ENCODE measurements at regions not wholly inside any gene's neighbourhood (a gene's known extent, or its start where the extent isn't known, plus 50 kb on each side); places are given as distances from the start of the nearest gene placed in this dataset.

- no CpG with 5 or more reads among the region's 1 CpG for WGBS
These were observed 236.5 kb upstream of the NPSR1 start for GRCh38 chr7:34421526-34421925.

GRCh38 chr7:34425194-34425593, 232.8 kb upstream of the NPSR1 start:
- Histone ChIP-seq H3K9me3 (ENCODE audit: control insufficient read depth, low read length) (no peaks in the 10 kb centered on the region), H4K91ac (ENCODE audit: low read length) (no peak overlapping the region), H2BK15ac (ENCODE audit: low read depth, poor library complexity, severe bottlenecking) (no peak overlapping the region), H3K4me2 (ENCODE audit: low read length, poor library complexity, severe bottlenecking) (no peak overlapping the region), H3K4me3 (ENCODE audit: insufficient read depth in 1 of 2, low read depth in 1 of 2, low read length in 2 of 2) (no peak overlapping the region), H2BK12ac (ENCODE audit: low read length in 2 of 2) (no peak overlapping the region), H3K23ac (ENCODE audit: low read length in 2 of 2) (no peak overlapping the region), H4K8ac (ENCODE audit: low read length) (no peak overlapping the region), H2BK5ac (ENCODE audit: low read depth, low read length, poor library complexity, severe bottlenecking) (no peak overlapping the region), H3K18ac (ENCODE audit: low read depth in 1 of 2, low read length in 2 of 2) (no peak overlapping the region), H2AFZ (ENCODE audit: low read depth, low read length) (no peak overlapping the region), H3K4me1 (ENCODE audit: control insufficient read depth, insufficient read depth, low read depth, low read length) (no peaks in the 10 kb centered on the region), H3K4ac (ENCODE audit: low read depth in 1 of 2, low read length in 2 of 2) (no peak overlapping the region), H3K79me1 (replicated peaks; ENCODE audit: low read length, poor library complexity, severe bottlenecking) (no peaks in the 10 kb centered on the region), H3K27me3 (ENCODE audit: control insufficient read depth in 1 of 2, insufficient read depth in 1 of 2, low read length in 2 of 2) (peaks cover 0 to 7% of the 10 kb centered on the region in 2 experiments), H2BK120ac (ENCODE audit: low read depth, low read length) (no peak overlapping the region), H3K14ac (ENCODE audit: low read length in 2 of 2) (no peak overlapping the region), H3K27ac (ENCODE audit: low read length, poor library complexity, severe bottlenecking) (no peak overlapping the region), H2AK5ac (ENCODE audit: low read length, severe bottlenecking) (no peak overlapping the region), H3K9ac (ENCODE audit: low read length) (no peak overlapping the region), H3K36me3 (ENCODE audit: control insufficient read depth in 1 of 2, insufficient read depth in 2 of 2, low read depth in 1 of 2, low read length in 2 of 2) (no peaks in the 10 kb centered on the region)
- DNase-seq = no peak
- WGBS = 83% methylated on average over 1 of the region's 2 CpGs

More at GRCh38 chr7:34421526-34421925, 236.5 kb upstream of the NPSR1 start:
- DNase-seq = no peak
- H2BK15ac ChIP-seq (ENCODE audit: low read depth, poor library complexity, severe bottlenecking) = no peak overlapping the region
- H3K27ac ChIP-seq (ENCODE audit: low read length, poor library complexity, severe bottlenecking) = no peak overlapping the region
- H3K9ac ChIP-seq (ENCODE audit: low read length) = no peak overlapping the region
- H3K9me3 ChIP-seq (ENCODE audit: control insufficient read depth, low read length) = no peaks in the 10 kb centered on the region
- no peak overlapping the region for H2AK5ac ChIP-seq (ENCODE audit: low read length, severe bottlenecking)
- H4K8ac ChIP-seq (ENCODE audit: low read length) = no peak overlapping the region
- H3K27me3 ChIP-seq (ENCODE audit: control insufficient read depth in 1 of 2, insufficient read depth in 1 of 2, low read length in 2 of 2) = no peaks in the 10 kb centered on the region
- H2AFZ ChIP-seq (ENCODE audit: low read depth, low read length) = no peak overlapping the region
- no peaks in the 10 kb centered on the region for H3K36me3 ChIP-seq (ENCODE audit: control insufficient read depth in 1 of 2, insufficient read depth in 2 of 2, low read depth in 1 of 2, low read length in 2 of 2)
- H2BK120ac ChIP-seq (ENCODE audit: low read depth, low read length) = no peak overlapping the region
- no peak overlapping the region for H3K4me3 ChIP-seq (ENCODE audit: insufficient read depth in 1 of 2, low read depth in 1 of 2, low read length in 2 of 2)
- no peaks in the 10 kb centered on the region for H3K79me1 ChIP-seq (replicated peaks; ENCODE audit: low read length, poor library complexity, severe bottlenecking)
- H3K23ac ChIP-seq (ENCODE audit: low read length in 2 of 2) = no peak overlapping the region
- H2BK5ac ChIP-seq (ENCODE audit: low read depth, low read length, poor library complexity, severe bottlenecking) = no peak overlapping the region
- H2BK12ac ChIP-seq (ENCODE audit: low read length in 2 of 2) = no peak overlapping the region
- H3K14ac ChIP-seq (ENCODE audit: low read length in 2 of 2) = no peak overlapping the region
- no peak overlapping the region for H3K18ac ChIP-seq (ENCODE audit: low read depth in 1 of 2, low read length in 2 of 2)
- no peak overlapping the region for H3K4me2 ChIP-seq (ENCODE audit: low read length, poor library complexity, severe bottlenecking)
- no peak overlapping the region for H3K4ac ChIP-seq (ENCODE audit: low read depth in 1 of 2, low read length in 2 of 2)
- H3K4me1 ChIP-seq (ENCODE audit: control insufficient read depth, insufficient read depth, low read depth, low read length) = no peaks in the 10 kb centered on the region
- no peak overlapping the region for H4K91ac ChIP-seq (ENCODE audit: low read length)

- no peak overlapping the region for H2BK120ac ChIP-seq (ENCODE audit: low read depth, low read length)
- no peaks in the 10 kb centered on the region for H3K36me3 ChIP-seq (ENCODE audit: control insufficient read depth in 1 of 2, insufficient read depth in 2 of 2, low read depth in 1 of 2, low read length in 2 of 2)
- no peak overlapping the region for H3K23ac ChIP-seq (ENCODE audit: low read length in 2 of 2)
- H3K9ac ChIP-seq (ENCODE audit: low read length) = no peak overlapping the region
- no peak overlapping the region for H4K8ac ChIP-seq (ENCODE audit: low read length)
- H2BK15ac ChIP-seq (ENCODE audit: low read depth, poor library complexity, severe bottlenecking) = no peak overlapping the region
- no peaks in the 10 kb centered on the region for H3K9me3 ChIP-seq (ENCODE audit: control insufficient read depth, low read length)
- H2AK5ac ChIP-seq (ENCODE audit: low read length, severe bottlenecking) = no peak overlapping the region
- H3K4me3 ChIP-seq (ENCODE audit: insufficient read depth in 1 of 2, low read depth in 1 of 2, low read length in 2 of 2) = no peak overlapping the region
- H3K4me1 ChIP-seq (ENCODE audit: control insufficient read depth, insufficient read depth, low read depth, low read length) = no peaks in the 10 kb centered on the region
- H3K14ac ChIP-seq (ENCODE audit: low read length in 2 of 2) = no peak overlapping the region
- no peak for DNase-seq
- H2AFZ ChIP-seq (ENCODE audit: low read depth, low read length) = no peak overlapping the region
- H3K4me2 ChIP-seq (ENCODE audit: low read length, poor library complexity, severe bottlenecking) = no peak overlapping the region
- no peak overlapping the region for H3K27ac ChIP-seq (ENCODE audit: low read length, poor library complexity, severe bottlenecking)
- H3K4ac ChIP-seq (ENCODE audit: low read depth in 1 of 2, low read length in 2 of 2) = no peak overlapping the region
- no peaks in the 10 kb centered on the region for H3K79me1 ChIP-seq (replicated peaks; ENCODE audit: low read length, poor library complexity, severe bottlenecking)
- no peak overlapping the region for H2BK5ac ChIP-seq (ENCODE audit: low read depth, low read length, poor library complexity, severe bottlenecking)
- H3K18ac ChIP-seq (ENCODE audit: low read depth in 1 of 2, low read length in 2 of 2) = no peak overlapping the region
- H4K91ac ChIP-seq (ENCODE audit: low read length) = no peak overlapping the region
- WGBS = 50% methylated on average over 1 of the region's 2 CpGs
- peaks cover 0 to 7% of the 10 kb centered on the region in 2 experiments for H3K27me3 ChIP-seq (ENCODE audit: control insufficient read depth in 1 of 2, insufficient read depth in 1 of 2, low read length in 2 of 2)
- no peak overlapping the region for H2BK12ac ChIP-seq (ENCODE audit: low read length in 2 of 2)
These were observed 232.2 kb upstream of the NPSR1 start for GRCh38 chr7:34425631-34426384.

GRCh38 chr7:34430456-34430855, 227.6 kb upstream of the NPSR1 start:
- Histone ChIP-seq H3K4me3 (ENCODE audit: insufficient read depth in 1 of 2, low read depth in 1 of 2, low read length in 2 of 2) (no peak overlapping the region), H3K79me1 (replicated peaks; ENCODE audit: low read length, poor library complexity, severe bottlenecking) (no peaks in the 10 kb centered on the region), H3K18ac (ENCODE audit: low read depth in 1 of 2, low read length in 2 of 2) (no peak overlapping the region), H2BK12ac (ENCODE audit: low read length in 2 of 2) (no peak overlapping the region), H2AK5ac (ENCODE audit: low read length, severe bottlenecking) (no peak overlapping the region), H3K4ac (ENCODE audit: low read depth in 1 of 2, low read length in 2 of 2) (no peak overlapping the region), H3K27ac (ENCODE audit: low read length, poor library complexity, severe bottlenecking) (no peak overlapping the region), H2AFZ (ENCODE audit: low read depth, low read length) (no peak overlapping the region), H3K4me2 (ENCODE audit: low read length, poor library complexity, severe bottlenecking) (no peak overlapping the region), H2BK15ac (ENCODE audit: low read depth, poor library complexity, severe bottlenecking) (no peak overlapping the region), H3K27me3 (ENCODE audit: control insufficient read depth in 1 of 2, insufficient read depth in 1 of 2, low read length in 2 of 2) (peaks cover 0 to 7% of the 10 kb centered on the region in 2 experiments), H4K8ac (ENCODE audit: low read length) (no peak overlapping the region), H2BK5ac (ENCODE audit: low read depth, low read length, poor library complexity, severe bottlenecking) (no peak overlapping the region), H4K91ac (ENCODE audit: low read length) (no peak overlapping the region), H3K23ac (ENCODE audit: low read length in 2 of 2) (no peak overlapping the region), H3K9ac (ENCODE audit: low read length) (no peak overlapping the region), H3K4me1 (ENCODE audit: control insufficient read depth, insufficient read depth, low read depth, low read length) (no peaks in the 10 kb centered on the region), H3K36me3 (ENCODE audit: control insufficient read depth in 1 of 2, insufficient read depth in 2 of 2, low read depth in 1 of 2, low read length in 2 of 2) (no peaks in the 10 kb centered on the region), H3K9me3 (ENCODE audit: control insufficient read depth, low read length) (no peaks in the 10 kb centered on the region), H3K14ac (ENCODE audit: low read length in 2 of 2) (no peak overlapping the region), H2BK120ac (ENCODE audit: low read depth, low read length) (no peak overlapping the region)
- peak; percentile 17 for DNase-seq
- WGBS = 78% methylated on average over 4 of the region's 4 CpGs

All from mesenchymal stem cell (in vitro differentiated cells and primary cell).